Islet of Langerhans (tissue), 1 donor: ENCODE measurements at regions not wholly inside any gene's neighbourhood (a gene's known extent, or its start where the extent isn't known, plus 50 kb on each side); places are given as distances from the start of the nearest gene placed in this dataset.

Experiments used
- FAIRE-seq: peaks from one replicate; lab custom pipeline; 2011; peaks lifted over from hg19 to GRCh38; lab: Jason Lieb, UNC

- FAIRE-seq: no peak
These were observed 50.4 kb upstream of the SERTAD2 start for GRCh38 chr2:64704161-64704560.

- no peak for FAIRE-seq
These were observed 51.3 kb upstream of the SERTAD2 start for GRCh38 chr2:64704996-64705395.

GRCh38 chr2:64707276-64707675 lies 53.6 kb upstream of the SERTAD2 start:
- FAIRE-seq: no peak

GRCh38 chr2:64708829-64709228 lies 55.1 kb upstream of the SERTAD2 start:
- no peak for FAIRE-seq

- no peak for FAIRE-seq
These were observed 57.6 kb upstream of the SERTAD2 start for GRCh38 chr2:64711252-64711800.

- no peak for FAIRE-seq
These were observed 60.0 kb upstream of the SERTAD2 start for GRCh38 chr2:64713686-64714085.

GRCh38 chr2:64716569-64716968 lies 62.9 kb upstream of the SERTAD2 start:
- FAIRE-seq: no peak

- no peak for FAIRE-seq
These were observed 64.7 kb upstream of the SERTAD2 start for GRCh38 chr2:64718250-64718885.

- no peak for FAIRE-seq
These were observed 67.0 kb upstream of the SERTAD2 start for GRCh38 chr2:64720535-64721319.

- FAIRE-seq: no peak
These were observed 67.6 kb upstream of the SERTAD2 start for GRCh38 chr2:64721320-64721623.

GRCh38 chr2:64722291-64723044 lies 68.8 kb upstream of the SERTAD2 start:
- FAIRE-seq: no peak

GRCh38 chr2:64727013-64727767 lies 73.5 kb upstream of the SERTAD2 start:
- FAIRE-seq: no peak

GRCh38 chr2:64727843-64728463 lies 74.2 kb upstream of the SERTAD2 start:
- no peak for FAIRE-seq

- FAIRE-seq: peak; percentile 69
These were observed 77.0 kb upstream of the SERTAD2 start for GRCh38 chr2:64730551-64731262.

GRCh38 chr2:64731263-64731643 lies 77.5 kb upstream of the SERTAD2 start:
- no peak for FAIRE-seq

GRCh38 chr2:64731746-64732145 lies 78.0 kb upstream of the SERTAD2 start:
- FAIRE-seq: no peak

- FAIRE-seq: no peak
These were observed 78.4 kb upstream of the SERTAD2 start for GRCh38 chr2:64732146-64732545.

- FAIRE-seq: no peak
These were observed 81.8 kb upstream of the SERTAD2 start for GRCh38 chr2:64735504-64735903.

GRCh38 chr2:64737547-64737946 lies 83.8 kb upstream of the SERTAD2 start:
- FAIRE-seq: no peak

- no peak for FAIRE-seq
These were observed 84.3 kb upstream of the SERTAD2 start for GRCh38 chr2:64738026-64738425.

GRCh38 chr2:64742678-64743077 lies 89.0 kb upstream of the SERTAD2 start:
- no peak for FAIRE-seq
